HG03139 (cell line): ENCODE measurements at regions not wholly inside any gene's neighbourhood (a gene's known extent, or its start where the extent isn't known, plus 50 kb on each side); places are given as distances from the start of the nearest gene placed in this dataset.
"Not testable (repeated sequence)": the region's sequence is repeated elsewhere in the genome, so short reads cannot be mapped to it uniquely, and the experiment has no call there.

Experiments
- ATAC-seq: cut with Tn5 transposase; IDR thresholded peaks from one replicate; pipeline ENCODE4 v1.9.1; 2021; ENCODE audit not compliant: unreplicated experiment

DNA sequence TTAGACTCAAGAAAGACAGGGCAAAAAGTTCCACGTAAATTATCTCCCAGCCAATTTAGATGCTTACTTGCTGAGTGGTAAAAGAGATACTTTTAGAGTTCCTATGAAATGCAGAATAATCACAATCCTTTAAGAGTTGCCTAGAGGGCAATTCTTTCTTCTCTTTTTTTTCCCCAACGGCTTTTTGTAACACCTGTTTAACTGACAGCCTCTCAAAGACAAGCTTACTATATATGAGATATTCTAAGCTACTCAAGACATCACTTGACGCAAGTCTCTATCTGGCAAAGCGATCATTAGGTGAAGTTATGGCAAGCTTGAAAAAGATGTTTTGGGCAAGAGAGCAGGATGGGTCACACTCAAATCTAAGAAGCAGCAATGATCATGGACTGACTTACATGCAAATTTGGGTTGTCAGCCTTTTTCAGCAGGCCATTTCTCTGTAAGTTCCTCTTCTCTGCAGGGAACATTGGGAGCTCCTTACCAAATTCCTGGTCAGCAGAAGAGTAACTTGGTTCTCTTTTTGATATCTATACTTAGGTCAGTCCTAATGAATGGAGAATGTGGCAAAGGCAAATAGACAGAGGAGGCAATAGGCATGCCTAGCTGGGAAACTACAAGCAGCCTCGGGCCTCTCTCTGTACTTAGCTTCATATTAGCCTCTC, 162.9 kb upstream of the FGF13 start:
- no peak for ATAC-seq

DNA sequence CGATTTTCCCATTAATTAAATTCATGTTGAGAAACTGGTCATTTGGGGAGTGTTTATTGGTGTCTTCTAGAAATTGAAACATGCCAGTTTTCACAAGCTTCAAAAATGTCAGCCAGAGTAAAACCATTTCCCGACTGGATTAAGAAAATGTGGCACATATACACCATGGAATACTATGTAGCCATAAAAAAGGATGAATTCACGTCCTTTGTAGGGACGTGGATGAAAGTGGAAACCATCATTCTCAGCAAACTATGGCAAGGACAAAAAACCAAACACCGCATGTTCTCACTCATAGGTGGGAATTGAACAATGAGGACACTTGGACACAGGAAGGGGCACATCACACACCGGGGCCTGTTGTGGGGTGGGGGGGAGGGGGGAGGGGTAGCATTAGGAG, 162.1 kb upstream of the FGF13 start:
- not testable (repeated sequence) for ATAC-seq

DNA sequence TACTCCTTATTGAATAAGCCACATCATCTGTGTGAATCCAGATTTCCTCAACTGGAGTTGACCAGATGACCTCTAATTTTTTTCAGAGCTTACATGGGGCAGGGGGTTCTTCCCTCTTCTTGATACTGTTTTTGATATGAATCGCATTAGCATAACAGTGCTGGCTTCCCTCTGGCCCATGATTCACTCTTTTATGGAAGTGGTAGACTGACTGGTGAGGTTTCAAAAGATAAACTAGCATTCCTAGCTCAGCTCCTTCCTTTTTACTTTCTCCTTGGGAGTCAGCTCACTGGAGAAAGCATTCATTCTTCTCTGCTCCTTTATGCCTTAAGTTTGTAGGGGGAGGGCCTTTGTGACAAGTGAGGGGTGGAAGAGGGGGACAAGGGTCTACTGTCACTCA, 161.0 kb upstream of the FGF13 start:
- no peak for ATAC-seq

DNA sequence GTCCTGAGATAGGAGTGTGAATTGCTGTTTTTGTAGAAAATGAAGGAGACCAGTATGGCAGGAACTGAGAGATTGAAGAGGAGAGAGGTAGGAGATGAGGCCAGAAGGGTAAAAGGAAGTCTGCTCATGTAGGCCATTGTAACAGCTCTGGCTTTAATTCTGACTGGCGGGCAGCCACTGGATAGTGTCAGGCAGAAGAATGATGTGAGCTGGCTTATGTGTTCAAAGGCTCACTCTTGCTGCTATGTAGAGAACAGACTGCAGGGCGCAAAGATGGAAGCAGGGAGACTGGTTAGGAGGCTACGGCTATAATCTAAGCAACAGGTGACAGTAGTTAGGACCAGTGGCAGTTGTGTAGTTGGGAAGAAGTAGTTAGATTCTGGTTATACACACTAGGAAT, 160.2 kb upstream of the FGF13 start:
- ATAC-seq: no peak

DNA sequence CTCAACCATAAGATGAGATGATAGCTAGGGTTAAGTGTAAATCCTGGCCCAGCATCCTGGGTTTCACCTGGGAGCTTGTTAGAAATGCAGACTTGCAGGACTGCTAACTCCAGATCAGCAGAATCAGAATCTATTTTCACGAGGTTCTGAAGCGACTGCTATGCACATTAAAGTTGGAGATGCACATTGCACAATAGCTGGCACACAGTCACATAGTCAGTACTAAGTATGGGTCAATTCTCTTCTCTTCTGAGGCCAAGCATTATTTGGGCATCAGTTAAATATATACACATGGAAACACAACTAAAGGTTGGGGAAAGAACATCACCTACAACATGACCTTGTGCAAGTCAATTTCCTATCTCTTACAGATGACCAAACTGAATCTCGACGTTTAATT, 155.1 kb upstream of the FGF13 start:
- ATAC-seq: no peak

DNA sequence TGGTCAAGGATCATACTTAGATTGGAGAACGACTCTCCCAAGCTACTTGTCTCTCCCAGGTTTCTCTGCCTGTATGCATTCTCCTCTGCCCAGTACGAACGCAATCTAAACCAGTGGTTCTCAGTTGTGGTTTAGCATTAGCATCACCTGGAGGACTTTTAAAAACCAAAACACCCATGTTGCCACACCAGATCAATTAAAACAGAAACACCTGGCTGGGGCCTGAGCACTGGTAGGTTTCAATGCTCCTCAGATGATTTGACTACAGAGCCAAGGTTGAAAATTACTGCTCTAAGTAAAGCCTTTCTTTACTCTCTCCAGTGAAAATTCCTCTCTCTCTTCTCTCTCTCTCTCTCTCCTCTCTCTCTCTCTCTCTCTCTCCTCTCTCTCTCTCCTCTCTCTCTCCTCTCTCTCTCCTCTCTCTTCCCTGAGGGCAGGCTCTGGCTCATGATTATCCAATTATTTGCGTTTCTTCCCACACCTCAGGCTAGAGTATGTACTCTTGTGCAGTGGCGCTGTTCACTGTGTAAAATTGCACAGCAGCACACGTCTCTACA, 153.7 kb upstream of the FGF13 start:
- ATAC-seq: no peak

DNA sequence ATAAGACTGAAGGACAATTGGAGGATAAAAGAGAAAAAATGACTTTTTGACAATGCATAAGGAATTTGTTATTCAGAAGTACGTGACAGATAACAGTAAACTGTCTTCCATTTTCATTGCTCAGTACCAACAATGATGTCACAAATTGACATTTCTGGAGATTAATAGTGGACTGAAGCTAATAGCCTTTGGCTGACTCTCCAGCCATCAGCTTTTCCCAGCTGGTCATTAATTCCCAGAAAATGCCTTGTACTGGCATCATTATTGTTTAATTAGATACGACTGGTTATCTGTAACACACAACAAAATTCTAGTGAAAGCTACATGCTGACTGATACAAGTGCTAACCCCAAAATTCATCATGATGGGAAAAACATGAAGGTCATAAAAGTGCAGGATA, 147.9 kb upstream of the FGF13 start:
- ATAC-seq: no peak

DNA sequence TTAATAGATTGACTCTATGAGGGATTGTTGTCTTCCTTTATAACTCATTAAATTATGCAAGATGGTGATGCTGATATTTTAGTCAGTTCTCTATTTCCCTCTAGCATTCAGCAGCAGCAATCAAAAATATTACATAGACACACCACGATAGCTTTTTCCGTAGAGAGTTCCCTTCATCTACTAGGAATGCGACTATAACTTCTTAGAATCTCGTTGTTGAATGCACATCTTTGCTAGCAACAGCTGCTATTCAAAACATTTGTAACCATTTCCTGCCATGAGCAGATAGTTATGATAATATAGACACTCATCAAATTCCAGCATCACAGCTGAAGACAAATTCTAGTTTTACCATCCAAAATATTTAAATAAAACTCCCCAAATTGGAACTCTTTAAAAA, 147.4 kb upstream of the FGF13 start:
- no peak for ATAC-seq

DNA sequence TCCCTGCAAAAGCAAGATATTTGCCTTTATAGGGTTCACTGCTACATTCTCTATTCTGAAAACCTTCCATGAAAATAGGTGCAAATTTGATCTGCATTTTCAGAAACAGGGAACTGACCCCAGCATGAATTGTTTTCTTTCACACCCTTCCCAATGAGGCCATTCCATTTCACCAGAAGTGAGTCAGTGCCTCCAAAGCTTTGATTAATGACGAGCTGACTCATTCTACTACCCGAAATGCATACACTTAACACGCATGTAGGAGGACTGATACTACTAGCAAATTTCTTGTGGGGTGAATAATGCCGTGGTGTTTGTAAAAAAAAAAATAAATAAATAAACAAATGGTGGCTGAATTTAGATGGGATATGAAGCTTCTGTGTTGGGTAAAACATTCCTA, 146.9 kb upstream of the FGF13 start:
- ATAC-seq: no peak

DNA sequence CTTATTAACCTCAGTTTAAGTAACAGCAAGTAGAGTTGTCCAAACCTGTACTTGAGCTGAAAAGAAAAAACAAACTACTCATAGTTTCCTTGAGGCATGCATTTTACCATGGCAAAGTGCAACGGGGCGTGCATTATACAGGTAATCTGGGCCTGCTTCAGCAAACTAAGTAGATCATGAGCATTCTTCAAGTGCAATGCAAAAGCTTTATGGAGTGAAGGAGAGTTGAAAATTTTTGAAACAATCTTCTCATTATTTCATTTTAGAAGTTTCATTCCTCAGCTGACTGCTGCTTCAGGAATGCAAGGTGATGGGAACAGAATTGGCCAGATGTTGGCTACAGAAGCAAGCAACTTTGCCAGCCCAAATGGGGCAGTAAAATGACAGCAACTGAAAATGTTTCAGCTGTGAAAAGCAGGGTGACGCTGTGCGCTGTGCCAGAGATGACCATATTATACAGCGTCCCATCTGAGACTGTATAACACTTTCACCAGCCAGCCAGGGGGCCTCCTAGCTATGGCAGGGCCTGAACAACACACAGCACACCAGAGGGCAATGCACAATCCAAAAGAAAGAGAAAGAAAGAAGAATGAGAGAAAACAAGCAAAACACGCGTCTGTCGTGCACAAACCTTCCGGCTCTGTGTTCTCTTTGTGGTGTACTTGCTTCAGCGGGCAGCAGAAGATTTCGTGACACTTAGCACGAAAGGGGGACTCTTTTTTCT, 145.5 kb upstream of the FGF13 start:
- ATAC-seq: no peak

DNA sequence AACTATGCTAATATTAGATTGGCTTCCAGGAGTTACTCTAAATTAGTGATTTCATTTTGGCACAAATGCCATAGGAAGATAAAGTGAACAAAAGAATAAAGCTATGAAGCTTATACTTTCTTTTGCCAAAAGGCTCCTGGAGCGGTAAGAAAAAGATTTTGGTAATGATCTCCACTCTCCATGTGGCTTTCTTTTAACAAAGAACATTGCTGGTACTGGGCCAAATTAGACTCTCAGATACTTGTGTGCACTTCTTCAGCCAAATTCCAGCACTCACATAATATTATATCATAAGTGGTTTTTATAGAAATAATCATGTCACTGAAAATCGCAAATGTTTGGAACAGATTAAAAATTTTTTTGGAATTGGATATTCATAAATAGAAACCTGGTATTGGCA, 142.4 kb upstream of the FGF13 start:
- ATAC-seq: no peak

DNA sequence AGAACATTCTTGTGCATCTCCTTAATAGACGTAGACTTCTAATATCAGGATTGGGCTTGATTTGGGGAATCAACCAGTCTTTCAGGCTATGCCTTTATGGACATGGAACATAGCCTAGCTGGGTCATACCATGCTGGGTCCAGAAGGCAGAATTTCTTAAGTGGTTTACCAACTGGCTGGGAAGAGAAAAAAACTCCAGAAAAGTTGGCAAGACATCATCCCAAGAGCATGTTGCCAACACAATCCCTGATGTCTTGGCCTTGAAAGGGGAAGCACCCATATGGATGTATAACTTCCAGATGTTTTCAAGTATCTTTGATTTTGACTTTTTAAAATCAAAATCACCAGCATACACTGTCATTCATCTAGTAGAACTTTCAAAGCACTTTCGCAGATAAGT, 138.0 kb upstream of the FGF13 start:
- ATAC-seq: no peak

DNA sequence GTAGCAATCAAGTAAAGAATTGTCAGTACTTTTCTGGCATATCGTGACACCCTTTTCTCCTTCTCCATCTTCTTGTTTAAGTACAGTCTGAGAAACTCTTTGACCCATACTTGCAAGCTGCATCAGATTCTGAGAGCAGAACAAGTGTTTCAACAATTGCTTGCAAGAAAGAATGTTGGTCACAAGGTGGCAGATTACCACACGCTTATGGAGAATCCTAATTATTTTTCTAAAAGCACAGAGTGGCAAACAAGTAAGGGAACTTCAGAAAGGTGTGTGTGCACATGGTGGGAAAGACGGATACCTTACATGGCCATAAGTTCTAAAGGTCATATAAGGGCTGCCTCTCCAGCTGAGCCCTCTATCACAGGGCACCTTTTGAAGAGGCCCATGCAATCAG, 136.4 kb upstream of the FGF13 start:
- ATAC-seq: no peak

DNA sequence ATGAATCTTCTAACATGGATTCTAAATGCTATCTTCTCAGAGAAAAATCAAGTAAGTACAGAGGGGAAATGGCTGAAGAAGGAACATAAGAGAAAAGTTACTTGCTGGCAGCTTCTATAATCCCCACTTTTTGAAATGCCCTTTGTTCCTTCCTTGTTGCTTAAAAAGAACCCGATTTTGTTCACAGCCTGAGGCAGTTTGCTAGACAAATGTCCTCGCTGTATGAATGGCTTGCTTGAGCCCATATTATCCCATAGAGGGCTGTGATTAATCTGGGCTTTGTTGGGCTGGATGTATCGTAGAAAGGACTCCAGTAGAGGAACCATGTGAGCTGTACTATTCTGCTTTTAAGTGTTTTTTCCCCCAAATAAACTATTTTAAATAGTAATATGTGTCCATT, 134.3 kb upstream of the FGF13 start:
- ATAC-seq: no peak

DNA sequence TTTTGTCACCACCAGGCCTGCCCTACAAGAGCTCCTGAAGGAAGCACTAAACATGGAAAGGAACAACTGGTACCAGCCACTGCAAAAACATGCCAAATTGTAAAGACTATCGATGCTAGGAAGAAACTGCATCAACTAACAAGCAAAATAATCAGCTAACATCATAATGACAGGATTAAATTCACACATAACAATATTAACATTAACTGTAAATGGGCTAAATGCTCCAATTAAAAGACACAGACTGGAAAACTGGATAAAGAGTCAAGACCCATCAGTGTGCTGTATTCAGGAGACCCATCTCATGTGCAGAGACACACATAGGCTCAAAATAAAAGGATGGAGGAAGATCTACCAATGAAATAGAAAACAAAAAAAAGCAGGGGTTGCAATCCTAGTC, 95.9 kb upstream of the FGF13 start:
- ATAC-seq: not testable (repeated sequence)

DNA sequence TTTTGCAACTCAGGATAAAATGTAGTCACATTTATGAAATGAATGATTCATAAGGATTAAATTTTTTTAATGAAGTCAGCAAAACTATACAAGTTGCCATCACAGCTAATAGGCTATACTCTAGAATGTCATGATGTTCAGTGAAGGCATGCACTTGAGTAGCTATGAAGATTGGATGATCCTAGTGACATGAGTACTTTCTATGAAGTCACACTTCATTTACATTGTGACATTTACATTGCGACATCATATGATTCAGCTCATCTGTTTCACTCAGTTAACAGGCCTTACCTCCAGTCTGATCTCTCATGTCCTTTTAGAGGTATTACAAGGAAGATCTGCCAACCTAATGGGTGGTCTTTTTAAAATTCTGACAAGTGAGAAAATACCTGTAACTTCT, 82.7 kb upstream of the FGF13 start:
- no peak for ATAC-seq

DNA sequence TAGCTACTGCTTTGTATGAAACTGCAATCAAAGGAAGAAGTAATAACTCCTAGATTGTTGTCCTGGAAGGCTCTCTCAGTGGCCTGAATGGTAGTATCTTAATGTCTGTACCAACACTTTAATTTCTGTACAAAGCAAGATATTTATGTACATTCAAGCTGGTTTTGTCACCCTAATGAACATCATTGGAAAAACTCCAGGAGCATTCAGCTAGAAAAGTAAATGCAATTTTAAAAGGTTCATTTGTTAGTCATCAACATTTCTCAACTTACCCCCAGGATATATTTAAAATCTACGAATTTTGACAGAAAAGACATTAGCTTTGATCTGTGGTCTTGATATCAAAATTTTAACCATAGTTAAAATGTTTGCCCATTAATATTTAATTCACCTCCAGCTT, 80.0 kb upstream of the FGF13 start:
- no peak for ATAC-seq

DNA sequence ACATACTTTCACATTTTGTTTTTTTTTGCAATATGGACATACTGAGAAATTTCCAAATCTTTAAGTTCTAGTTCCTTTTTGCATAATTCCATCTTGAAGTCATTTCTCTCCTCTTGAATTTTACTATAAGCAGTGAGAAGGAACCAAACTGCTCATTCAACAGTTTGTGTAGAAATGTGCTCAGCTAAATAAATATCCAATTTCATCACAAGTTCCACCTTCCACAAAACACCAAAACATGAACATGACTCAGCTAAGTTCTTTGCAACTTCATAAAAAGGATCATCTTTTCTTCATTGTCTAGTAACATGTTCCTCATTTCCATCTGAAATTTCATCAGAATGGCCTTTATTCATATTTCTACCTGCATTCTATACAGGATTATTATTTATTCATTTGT, 77.3 kb upstream of the FGF13 start:
- no peak for ATAC-seq

DNA sequence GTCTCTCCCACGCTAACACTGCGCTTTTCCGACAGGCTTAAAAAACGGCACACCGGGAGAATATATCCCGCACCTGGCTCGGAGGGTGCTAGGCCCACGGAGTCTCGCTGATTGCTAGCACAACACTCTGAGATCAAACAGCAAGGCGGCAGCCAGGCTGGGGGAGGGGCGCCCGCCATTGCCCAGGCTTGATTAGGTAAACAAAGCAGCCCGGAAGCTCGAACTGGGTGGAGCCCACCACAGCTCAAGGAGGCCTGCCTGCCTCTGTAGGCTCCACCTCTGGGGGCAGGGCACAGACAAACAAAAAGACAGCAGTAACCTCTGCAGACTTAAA, 67.0 kb upstream of the FGF13 start:
- ATAC-seq: not testable (repeated sequence)

DNA sequence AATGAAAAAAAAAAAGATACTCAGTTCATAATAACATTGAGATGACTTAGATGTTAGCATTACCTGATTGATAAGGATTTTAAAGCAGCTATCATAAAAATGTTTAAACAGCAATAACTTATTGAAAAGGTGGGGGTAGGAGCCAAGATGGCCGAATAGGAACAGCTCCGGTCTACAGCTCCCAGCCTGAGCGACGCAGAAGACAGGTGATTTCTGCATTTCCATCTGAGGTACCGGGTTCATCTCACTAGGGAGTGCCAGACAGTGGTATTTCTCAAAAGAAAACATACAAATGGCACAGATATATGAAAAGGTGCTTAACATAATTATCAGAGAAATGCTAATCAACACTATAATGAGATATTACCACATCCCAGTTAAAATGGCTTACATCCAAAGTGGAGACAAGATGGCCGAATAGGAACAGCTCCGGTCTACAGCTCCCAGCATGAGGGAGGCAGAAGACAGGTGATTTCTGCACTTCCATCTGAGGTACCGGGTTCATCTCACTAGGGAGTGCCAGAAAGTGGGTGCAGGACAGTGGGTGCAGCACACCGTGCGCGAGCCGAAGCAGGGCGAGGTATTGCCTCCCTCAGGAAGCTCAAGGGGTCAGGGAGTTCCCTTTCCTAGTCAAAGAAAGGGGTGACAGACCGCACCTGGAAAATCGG, 66.5 kb upstream of the FGF13 start:
- ATAC-seq: not testable (repeated sequence)

DNA sequence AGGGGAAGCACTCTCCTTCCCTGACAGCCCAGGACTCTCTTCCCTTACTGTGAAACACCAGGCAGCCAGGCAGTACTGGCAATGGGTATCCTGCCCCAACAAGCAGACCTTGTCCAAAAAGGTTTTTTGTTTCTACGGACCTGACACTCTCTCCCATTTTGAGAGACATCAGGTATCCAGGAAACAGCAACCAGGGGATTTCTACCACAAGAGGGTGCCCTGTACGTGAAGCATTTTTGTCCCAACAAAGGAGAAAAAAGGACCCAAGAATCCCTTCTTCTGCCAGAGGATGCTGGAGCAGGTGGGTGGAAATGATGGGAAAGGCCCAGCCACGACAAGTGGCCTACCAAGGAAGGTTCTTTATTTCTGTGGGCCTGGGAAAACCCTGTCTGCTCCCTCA, 65.7 kb upstream of the FGF13 start:
- ATAC-seq: no peak

DNA sequence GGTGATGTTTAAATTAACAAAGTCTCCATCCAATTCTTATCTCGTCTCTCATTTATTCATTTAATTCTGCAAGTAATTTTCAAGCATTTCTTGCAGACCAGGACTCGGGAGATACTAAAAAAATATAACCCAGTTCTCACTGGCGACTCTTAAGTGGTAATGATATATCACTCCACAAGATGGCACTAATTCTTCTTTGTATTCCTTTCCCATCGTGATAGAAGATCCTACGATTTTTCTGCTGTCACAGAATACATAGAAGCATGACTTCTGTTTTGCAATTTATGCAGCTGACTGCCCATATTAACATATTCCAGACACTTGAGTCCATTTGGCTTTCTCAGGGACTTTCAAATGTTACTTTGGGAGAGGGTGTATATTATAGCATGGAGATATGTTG, 64.0 kb upstream of the FGF13 start:
- no peak for ATAC-seq
